Psoas muscle (tissue), 7 donors: ENCODE measurements at regions not wholly inside any gene's neighbourhood (a gene's known extent, or its start where the extent isn't known, plus 50 kb on each side); places are given as distances from the start of the nearest gene placed in this dataset.

Experiments
- ATAC-seq, 4 donors: fragments of 200-7000 bp; cut with Tn5 transposase; one replicate each; pipeline ENCODE4 v1.9.1; 2020; ENCODE audit warnings: moderate library complexity in 3 of 4, mild to moderate bottlenecking in 2 of 4
- DNase-seq, 2 donors: peaks; one replicate each; pipeline ENCODE4 v3.0.0-alpha.2; 2020
- H3K27ac ChIP-seq: fragments of 200-600 bp; one replicate; pipeline ENCODE4 v1.8.0; 2022
- H3K27me3 ChIP-seq, 3 donors: fragments of 200-600 bp in 1 of 3; one replicate each; pipeline versions ENCODE4 v1.6.1 to v1.8.0; 2013 to 2022; ENCODE audit warnings: low read length in 2 of 3, mild to moderate bottlenecking in 2 of 3, moderate library complexity in 1 of 3; ENCODE audit not compliant: insufficient read depth in 3 of 3
- H3K36me3 ChIP-seq, 2 donors: fragments of 200-600 bp in 1 of 2; one replicate each; pipeline versions ENCODE4 v1.6.1 to v1.8.0; 2013 to 2022; ENCODE audit warnings: low read depth in 1 of 2, mild to moderate bottlenecking in 1 of 2, moderate library complexity in 1 of 2; ENCODE audit not compliant: insufficient read depth in 1 of 2
- H3K4me1 ChIP-seq: fragments of 200-600 bp; one replicate; pipeline ENCODE4 v1.8.0; 2022
- H3K4me3 ChIP-seq: fragments of 200-600 bp; one replicate; pipeline ENCODE4 v1.8.0; 2022; ENCODE audit warnings: mild to moderate bottlenecking
- H3K9me3 ChIP-seq: fragments of 200-600 bp; one replicate; pipeline ENCODE4 v1.8.0; 2022
- CTCF ChIP-seq: fragments of 200-600 bp; IDR thresholded peaks from one replicate; pipeline ENCODE4 v1.8.0; 2022; ENCODE audit warnings: antibody characterized with exemption
- WGBS, 3 donors: extraction: QIAGEN DNeasy Blood & Tissue Kit; methylation state at CpG; one replicate each; pipeline versions ENCODE4 v1.1.6 to v1.1.7; 2013; 5-methylcytosine and 5-hydroxymethylcytosine counted together
- intact Hi-C, 2 donors: fragments of 100-400 bp; cut with DNase I; formaldehyde crosslinking; loops; one replicate each; pipeline versions ENCODE4 v1.11.0 to v1.14.2; 2022
- donor health status: healthy with polysubstance abuse.
- donor health status: DM: no; HTN: no; CAD: no; lungs with moderate emphysema.
- donor health status: Bipolar disorder and iron deficiency.
- donor health status: healthy.
- donor health status: DM: yes; HTN: yes; CAD: no.
- donor health status: DM: no; HTN: no; CAD: no.
- donor health status: DM: yes; HTN: yes; CAD: no.

GRCh38 chr10:34890939-34891338 is 75.8 kb upstream of the PARD3 start:
- TF ChIP-seq CTCF: no peak
- Histone ChIP-seq H3K9me3 (no peaks in the 10 kb centered on the region), H3K36me3 (no peaks in the 10 kb centered on the region), H3K27ac (no peak overlapping the region), H3K27me3 (no peaks in the 10 kb centered on the region), H3K4me1 (no peaks in the 10 kb centered on the region), H3K4me3 (no peak overlapping the region)
- intact Hi-C loops: no loop called here
- 24 to 30% (median 27%) methylated on average over 2 of the region's 2 CpGs for WGBS, 3 donors
- ATAC-seq (no peak), DNase-seq (no peak)

GRCh38 chr10:34889004-34889869 is 74.1 kb upstream of the PARD3 start:
- TF ChIP-seq CTCF: no peak
- WGBS, 3 donors: 84 to 89% (median 87%) methylated on average over 16 of the region's 16 CpGs
- DNase-seq: no peak
- intact Hi-C loops: no loop called here
- Histone ChIP-seq H3K9me3 (no peaks in the 10 kb centered on the region), H3K4me1 (no peaks in the 10 kb centered on the region), H3K27me3 (no peaks in the 10 kb centered on the region), H3K4me3 (no peak overlapping the region), H3K36me3 (no peaks in the 10 kb centered on the region), H3K27ac (no peak overlapping the region)
- no peak for ATAC-seq

- Histone ChIP-seq H3K27ac (no peak overlapping the region), H3K4me3 (no peak overlapping the region), H3K27me3 (no peaks in the 10 kb centered on the region), H3K4me1 (no peaks in the 10 kb centered on the region), H3K9me3 (no peaks in the 10 kb centered on the region), H3K36me3 (no peaks in the 10 kb centered on the region)
- DNase-seq: no peak
- intact Hi-C loops: no loop called here
- no peak for ATAC-seq
- TF ChIP-seq CTCF: no peak
- WGBS, 3 donors: 83 to 87% (median 87%) methylated on average over 8 of the region's 8 CpGs
Measured at GRCh38 chr10:34886906-34887642, 72.0 kb upstream of the PARD3 start.

- 74 to 79% (median 77%) methylated on average over 3 of the region's 3 CpGs for WGBS, 3 donors
- intact Hi-C loops: no loop called here
Measured at GRCh38 chr10:34885898-34886297, 70.8 kb upstream of the PARD3 start.

More at GRCh38 chr10:34885898-34886297, 70.8 kb upstream of the PARD3 start:
- H3K27me3 ChIP-seq: no peaks in the 10 kb centered on the region
- H3K36me3 ChIP-seq: no peaks in the 10 kb centered on the region
- ATAC-seq (no peak), DNase-seq (no peak)
- no peaks in the 10 kb centered on the region for H3K4me1 ChIP-seq
- TF ChIP-seq CTCF: no peak
- H3K27ac ChIP-seq: no peak overlapping the region
- H3K9me3 ChIP-seq: no peaks in the 10 kb centered on the region
- no peak overlapping the region for H3K4me3 ChIP-seq
